ENCODE measurements at regions not wholly inside any gene's neighbourhood (a gene's known extent, or its start where the extent isn't known, plus 50 kb on each side); places are given as distances from the start of the nearest gene placed in this dataset.

DNA sequence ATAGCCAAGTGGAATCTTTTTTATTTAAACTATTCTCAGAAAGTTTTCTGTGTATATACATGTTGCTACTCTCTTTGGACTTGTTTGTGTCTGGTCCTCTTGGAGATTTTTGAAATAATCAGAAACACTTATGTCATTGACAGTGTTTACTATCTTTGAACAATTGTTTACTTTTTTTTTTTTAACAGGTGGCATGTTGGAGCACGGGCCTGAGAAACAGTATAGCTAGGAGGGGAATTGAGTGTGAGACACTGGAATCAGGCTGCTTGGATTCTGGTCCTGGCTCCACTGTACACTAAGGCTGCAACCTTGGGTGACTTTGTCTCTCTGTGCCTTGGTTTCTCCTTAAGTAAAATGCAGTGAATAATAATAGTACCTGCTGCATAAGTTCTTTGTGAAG lies 279.6 kb downstream of the PRL start:
- H3K36me3 ChIP-seq (ENCODE audit: insufficient read depth, low read length) = peaks cover 52% of the 10 kb centered on the region
- peaks cover 8% of the 10 kb centered on the region for H3K9me3 ChIP-seq (ENCODE audit: insufficient read depth, low read depth, low read length)
- H2AFZ ChIP-seq (ENCODE audit: low read length) = no peak overlapping the region
- no peaks in the 10 kb centered on the region for H3K27me3 ChIP-seq (ENCODE audit: insufficient read depth, low read length, poor library complexity, severe bottlenecking)
- TF ChIP-seq, protein P1, sequence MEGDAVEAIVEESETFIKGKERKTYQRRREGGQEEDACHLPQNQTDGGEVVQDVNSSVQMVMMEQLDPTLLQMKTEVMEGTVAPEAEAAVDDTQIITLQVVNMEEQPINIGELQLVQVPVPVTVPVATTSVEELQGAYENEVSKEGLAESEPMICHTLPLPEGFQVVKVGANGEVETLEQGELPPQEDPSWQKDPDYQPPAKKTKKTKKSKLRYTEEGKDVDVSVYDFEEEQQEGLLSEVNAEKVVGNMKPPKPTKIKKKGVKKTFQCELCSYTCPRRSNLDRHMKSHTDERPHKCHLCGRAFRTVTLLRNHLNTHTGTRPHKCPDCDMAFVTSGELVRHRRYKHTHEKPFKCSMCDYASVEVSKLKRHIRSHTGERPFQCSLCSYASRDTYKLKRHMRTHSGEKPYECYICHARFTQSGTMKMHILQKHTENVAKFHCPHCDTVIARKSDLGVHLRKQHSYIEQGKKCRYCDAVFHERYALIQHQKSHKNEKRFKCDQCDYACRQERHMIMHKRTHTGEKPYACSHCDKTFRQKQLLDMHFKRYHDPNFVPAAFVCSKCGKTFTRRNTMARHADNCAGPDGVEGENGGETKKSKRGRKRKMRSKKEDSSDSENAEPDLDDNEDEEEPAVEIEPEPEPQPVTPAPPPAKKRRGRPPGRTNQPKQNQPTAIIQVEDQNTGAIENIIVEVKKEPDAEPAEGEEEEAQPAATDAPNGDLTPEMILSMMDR (conservative IDR thresholded peaks at IDR 0.05; ENCODE audit: low read length) = no peak
- TF ChIP-seq EZH2phosphoT487 (IDR thresholded peaks at IDR 0.05; ENCODE audit: borderline replicate concordance) = no peak
- no peak overlapping the region for H3K9ac ChIP-seq (ENCODE audit: low read depth, low read length, poor library complexity, severe bottlenecking)
- H3K79me2 ChIP-seq (ENCODE audit: insufficient read depth, low read length) = peaks cover 74% of the 10 kb centered on the region
- no peak overlapping the region for H3K4me2 ChIP-seq (ENCODE audit: low read depth, low read length, poor library complexity, severe bottlenecking)
- H3K4me3 ChIP-seq (ENCODE audit: low read length, poor library complexity, severe bottlenecking) = no peak overlapping the region
- H3K9me2 ChIP-seq (replicated peaks; ENCODE audit: low read depth, low read length) = no peaks in the 10 kb centered on the region
- H4K20me1 ChIP-seq (ENCODE audit: insufficient read depth, low read length, poor library complexity, severe bottlenecking) = no peaks in the 10 kb centered on the region
- H3K4me1 ChIP-seq (ENCODE audit: insufficient read depth, low read length, poor library complexity, severe bottlenecking) = peaks cover 27% of the 10 kb centered on the region
- H3F3A ChIP-seq (ENCODE audit: low read depth) = no peaks in the 10 kb centered on the region

DNA sequence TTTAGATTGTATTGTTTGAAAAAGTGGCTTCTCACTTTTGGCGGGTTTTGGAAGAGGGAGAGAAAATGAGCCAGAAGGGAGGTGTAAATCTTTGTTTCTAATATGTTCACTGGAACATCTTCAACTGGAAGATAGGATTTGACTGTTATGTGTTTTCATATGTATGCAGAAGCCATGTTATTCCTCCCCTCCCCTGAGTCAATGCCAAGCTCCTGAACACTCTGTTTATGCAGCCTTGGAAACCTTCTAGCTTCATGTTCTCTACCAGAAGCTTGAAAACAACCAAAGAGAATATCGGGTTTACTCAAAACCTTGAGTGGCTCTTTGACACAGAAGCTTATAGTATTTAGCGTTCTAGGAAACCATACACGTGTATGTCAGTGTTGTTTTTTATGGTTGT lies 279.1 kb downstream of the PRL start:
- H3F3A ChIP-seq (ENCODE audit: low read depth) = no peaks in the 10 kb centered on the region
- H3K9ac ChIP-seq (ENCODE audit: low read depth, low read length, poor library complexity, severe bottlenecking) = no peak overlapping the region
- no peak overlapping the region for H3K4me2 ChIP-seq (ENCODE audit: low read depth, low read length, poor library complexity, severe bottlenecking)
- no peaks in the 10 kb centered on the region for H4K20me1 ChIP-seq (ENCODE audit: insufficient read depth, low read length, poor library complexity, severe bottlenecking)
- peaks cover 70% of the 10 kb centered on the region for H3K79me2 ChIP-seq (ENCODE audit: insufficient read depth, low read length)
- H2AFZ ChIP-seq (ENCODE audit: low read length) = no peak overlapping the region
- H3K9me3 ChIP-seq (ENCODE audit: insufficient read depth, low read depth, low read length) = peaks cover 8% of the 10 kb centered on the region
- no peaks in the 10 kb centered on the region for H3K9me2 ChIP-seq (replicated peaks; ENCODE audit: low read depth, low read length)
- H3K27me3 ChIP-seq (ENCODE audit: insufficient read depth, low read length, poor library complexity, severe bottlenecking) = no peaks in the 10 kb centered on the region
- no peak overlapping the region for H3K4me3 ChIP-seq (ENCODE audit: low read length, poor library complexity, severe bottlenecking)
- no peak for TF ChIP-seq EZH2phosphoT487 (IDR thresholded peaks at IDR 0.05; ENCODE audit: borderline replicate concordance)
- TF ChIP-seq, protein P1 (conservative IDR thresholded peaks at IDR 0.05; ENCODE audit: low read length) = no peak
- peaks cover 53% of the 10 kb centered on the region for H3K36me3 ChIP-seq (ENCODE audit: insufficient read depth, low read length)
- peaks cover 32% of the 10 kb centered on the region for H3K4me1 ChIP-seq (ENCODE audit: insufficient read depth, low read length, poor library complexity, severe bottlenecking)

DNA sequence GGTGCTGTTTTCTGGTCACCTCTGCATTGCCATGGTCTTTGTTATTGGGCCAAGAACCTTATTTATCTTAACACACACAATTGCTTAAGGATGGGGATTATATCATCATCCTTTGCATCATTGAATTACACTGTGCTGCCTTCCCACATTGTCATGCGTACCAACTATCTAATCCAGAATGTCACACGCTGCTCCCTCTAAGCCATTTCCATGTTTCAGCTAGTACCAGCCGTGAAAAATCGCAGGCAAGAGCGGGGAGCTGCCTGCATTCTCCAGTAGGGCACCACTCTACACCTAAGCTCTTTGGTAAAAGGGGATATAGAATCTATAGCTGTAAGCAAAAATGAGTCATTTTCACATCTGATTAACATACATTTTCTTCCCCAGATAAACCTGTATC lies 277.0 kb downstream of the PRL start:
- H3K9ac ChIP-seq (ENCODE audit: low read depth, low read length, poor library complexity, severe bottlenecking) = no peak overlapping the region
- peaks cover 53% of the 10 kb centered on the region for H3K4me1 ChIP-seq (ENCODE audit: insufficient read depth, low read length, poor library complexity, severe bottlenecking)
- TF ChIP-seq EZH2phosphoT487 (IDR thresholded peaks at IDR 0.05; ENCODE audit: borderline replicate concordance) = no peak
- TF ChIP-seq, protein P1 (conservative IDR thresholded peaks at IDR 0.05; ENCODE audit: low read length) = no peak
- no peaks in the 10 kb centered on the region for H3K27me3 ChIP-seq (ENCODE audit: insufficient read depth, low read length, poor library complexity, severe bottlenecking)
- peaks cover 8% of the 10 kb centered on the region for H3K9me3 ChIP-seq (ENCODE audit: insufficient read depth, low read depth, low read length)
- H4K20me1 ChIP-seq (ENCODE audit: insufficient read depth, low read length, poor library complexity, severe bottlenecking) = no peaks in the 10 kb centered on the region
- peaks cover 59% of the 10 kb centered on the region for H3K79me2 ChIP-seq (ENCODE audit: insufficient read depth, low read length)
- no peaks in the 10 kb centered on the region for H3K9me2 ChIP-seq (replicated peaks; ENCODE audit: low read depth, low read length)
- no peak overlapping the region for H2AFZ ChIP-seq (ENCODE audit: low read length)
- H3K36me3 ChIP-seq (ENCODE audit: insufficient read depth, low read length) = peaks cover 47% of the 10 kb centered on the region
- H3F3A ChIP-seq (ENCODE audit: low read depth) = peaks cover 15% of the 10 kb centered on the region; the same call in 1 of the 2 replicates
- H3K4me2 ChIP-seq (ENCODE audit: low read depth, low read length, poor library complexity, severe bottlenecking) = no peak overlapping the region
- no peak overlapping the region for H3K4me3 ChIP-seq (ENCODE audit: low read length, poor library complexity, severe bottlenecking)

Data from Loucy (cell line).